ENCODE measurements at regions not wholly inside any gene's neighbourhood (a gene's known extent, or its start where the extent isn't known, plus 50 kb on each side); places are given as distances from the start of the nearest gene placed in this dataset.

- no peak for TF ChIP-seq CTCF (tag by site-specific recombination; IDR thresholded peaks at IDR 0.05)
- no peak for TF ChIP-seq BCL6B (tag by site-specific recombination; IDR thresholded peaks at IDR 0.05)
- TF ChIP-seq HOXA7 (CRISPR knock-in tag; IDR thresholded peaks at IDR 0.05; ENCODE audit: borderline replicate concordance), result no peak
- TF ChIP-seq TCF7L2 (IDR thresholded peaks at IDR 0.05; ENCODE audit: borderline replicate concordance, low read depth, low read length), result no peak
- TF ChIP-seq PRDM4 (tag by site-specific recombination; IDR thresholded peaks at IDR 0.05), result no peak
- no peak for TF ChIP-seq ZNF311 (tag by site-specific recombination; IDR thresholded peaks at IDR 0.05; ENCODE audit: borderline replicate concordance)
- no peak for TF ChIP-seq ZNF664 (tag by site-specific recombination; IDR thresholded peaks at IDR 0.05)
- no peak for TF ChIP-seq ZNF398 (tag by site-specific recombination; IDR thresholded peaks at IDR 0.05)
- no peak for TF ChIP-seq ZNF473 (tag by site-specific recombination; IDR thresholded peaks at IDR 0.05)
- no peak for TF ChIP-seq ZNF488 (tag by site-specific recombination; IDR thresholded peaks at IDR 0.05)
- TF ChIP-seq REST (tag by site-specific recombination; IDR thresholded peaks at IDR 0.05), result no peak
These were observed 1016.4 kb upstream of the CRIM1 start for GRCh38 chr2:35339211-35339610.

Measured in HEK293 (cell line).